ENCODE measurements at regions not wholly inside any gene's neighbourhood (a gene's known extent, or its start where the extent isn't known, plus 50 kb on each side); places are given as distances from the start of the nearest gene placed in this dataset.

DNA sequence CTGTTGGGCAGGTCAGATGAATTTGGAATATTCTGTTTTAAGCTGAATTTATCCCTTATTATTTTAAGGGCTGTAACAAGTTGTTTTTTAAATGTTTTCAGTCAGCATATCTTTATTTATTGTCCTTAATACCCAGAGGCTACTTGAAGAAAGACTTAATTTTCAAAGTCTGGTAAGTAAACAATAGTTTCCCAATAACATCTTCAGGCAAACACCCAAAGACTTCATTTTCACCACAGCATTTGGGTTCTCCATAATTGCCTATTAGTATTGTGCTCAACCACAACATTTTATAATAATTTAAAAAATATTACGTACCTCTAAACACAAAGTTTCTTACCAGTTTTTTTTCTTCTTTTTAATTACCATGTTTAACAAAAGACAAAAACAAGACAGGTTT is 60.0 kb upstream of the MKLN1 start:
- TF ChIP-seq, protein P1, sequence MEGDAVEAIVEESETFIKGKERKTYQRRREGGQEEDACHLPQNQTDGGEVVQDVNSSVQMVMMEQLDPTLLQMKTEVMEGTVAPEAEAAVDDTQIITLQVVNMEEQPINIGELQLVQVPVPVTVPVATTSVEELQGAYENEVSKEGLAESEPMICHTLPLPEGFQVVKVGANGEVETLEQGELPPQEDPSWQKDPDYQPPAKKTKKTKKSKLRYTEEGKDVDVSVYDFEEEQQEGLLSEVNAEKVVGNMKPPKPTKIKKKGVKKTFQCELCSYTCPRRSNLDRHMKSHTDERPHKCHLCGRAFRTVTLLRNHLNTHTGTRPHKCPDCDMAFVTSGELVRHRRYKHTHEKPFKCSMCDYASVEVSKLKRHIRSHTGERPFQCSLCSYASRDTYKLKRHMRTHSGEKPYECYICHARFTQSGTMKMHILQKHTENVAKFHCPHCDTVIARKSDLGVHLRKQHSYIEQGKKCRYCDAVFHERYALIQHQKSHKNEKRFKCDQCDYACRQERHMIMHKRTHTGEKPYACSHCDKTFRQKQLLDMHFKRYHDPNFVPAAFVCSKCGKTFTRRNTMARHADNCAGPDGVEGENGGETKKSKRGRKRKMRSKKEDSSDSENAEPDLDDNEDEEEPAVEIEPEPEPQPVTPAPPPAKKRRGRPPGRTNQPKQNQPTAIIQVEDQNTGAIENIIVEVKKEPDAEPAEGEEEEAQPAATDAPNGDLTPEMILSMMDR (IDR thresholded peaks at IDR 0.05; ENCODE audit: extremely low read depth, missing control alignments), result no peak
- DNase-seq (ENCODE audit: low spot score), result no peak

DNA sequence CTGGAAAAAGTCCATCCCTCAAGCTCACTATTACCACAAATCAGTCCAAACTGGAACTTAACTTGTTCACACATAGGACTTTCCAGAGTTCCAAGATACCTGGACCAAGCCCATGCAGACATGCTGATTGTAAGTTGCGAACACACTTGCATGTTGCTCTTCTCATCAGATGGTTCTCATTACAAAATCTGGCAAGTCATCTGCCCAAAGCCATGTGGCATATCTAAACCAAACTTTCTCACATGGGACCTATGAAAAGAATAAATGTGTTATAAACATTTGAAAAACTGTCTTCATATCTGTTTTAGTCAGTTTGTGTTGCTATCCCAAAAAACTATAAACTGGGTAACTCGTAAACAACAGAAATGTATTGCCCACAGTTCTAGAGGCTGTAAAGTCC is 58.8 kb upstream of the MKLN1 start:
- no peak for DNase-seq (ENCODE audit: low spot score)
- TF ChIP-seq, protein P1 (IDR thresholded peaks at IDR 0.05; ENCODE audit: extremely low read depth, missing control alignments), result no peak

DNA sequence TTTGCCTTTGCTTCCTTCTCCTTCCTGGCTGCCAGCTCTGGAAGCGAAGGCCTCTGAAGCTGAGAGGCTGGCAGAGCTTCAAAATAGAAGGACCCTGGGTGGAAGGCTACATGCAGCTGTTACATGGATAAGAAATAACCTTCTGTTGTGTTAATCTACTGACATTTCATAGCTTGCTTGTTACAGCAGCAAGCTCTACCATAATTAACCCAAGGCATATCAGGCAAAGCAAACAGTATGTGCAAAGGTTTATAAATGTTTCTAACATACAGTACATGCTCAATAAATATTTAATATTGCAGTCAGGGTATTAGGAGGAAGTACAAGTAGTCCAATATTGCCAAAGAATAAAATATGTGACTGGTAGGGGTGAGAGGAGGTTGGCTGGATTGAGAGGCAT is 55.6 kb upstream of the MKLN1 start:
- TF ChIP-seq, protein P1 (IDR thresholded peaks at IDR 0.05; ENCODE audit: extremely low read depth, missing control alignments), result no peak
- no peak for DNase-seq (ENCODE audit: low spot score)

DNA sequence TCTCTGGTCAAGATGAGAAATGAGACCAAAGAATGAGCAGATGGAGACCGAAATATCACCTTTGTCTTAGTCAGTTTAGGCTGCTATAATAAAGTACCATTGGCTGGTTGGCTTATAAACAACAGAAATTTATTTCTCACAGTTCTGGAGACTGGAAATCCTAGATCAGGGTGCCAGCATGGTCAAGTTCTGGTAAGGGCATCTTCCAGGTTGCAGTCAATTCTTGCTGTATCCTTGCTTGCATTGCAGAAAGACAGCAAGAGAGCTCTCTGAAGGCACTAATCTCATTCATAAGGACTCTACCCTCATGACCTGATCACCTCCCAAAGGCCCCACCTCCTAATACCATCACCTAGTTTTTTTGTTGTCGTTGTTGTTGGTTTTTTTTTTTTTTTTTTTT is 52.7 kb upstream of the MKLN1 start:
- TF ChIP-seq, protein P1 (IDR thresholded peaks at IDR 0.05; ENCODE audit: extremely low read depth, missing control alignments), result no peak
- DNase-seq (ENCODE audit: low spot score), result no peak

DNA sequence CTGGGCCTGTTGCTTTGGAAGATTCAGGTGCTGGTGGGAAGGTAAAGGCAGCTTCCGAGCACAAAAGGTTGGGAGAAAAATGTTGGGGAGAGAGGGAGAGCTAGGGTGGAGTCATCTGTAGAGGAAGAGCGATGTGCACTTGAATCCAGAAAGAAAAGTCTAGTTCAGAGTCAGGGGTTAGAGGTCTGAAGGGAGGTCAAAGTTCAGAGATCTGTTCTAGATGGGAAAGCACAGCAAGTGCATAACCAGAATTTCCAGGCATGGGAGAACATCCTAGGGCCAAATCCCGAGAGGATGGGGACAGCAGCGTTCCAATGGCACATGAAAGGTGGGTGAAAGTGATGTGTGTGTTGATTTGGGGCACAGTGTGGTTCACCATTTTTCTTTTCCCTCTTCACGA is 51.5 kb upstream of the MKLN1 start:
- TF ChIP-seq, protein P1 (IDR thresholded peaks at IDR 0.05; ENCODE audit: extremely low read depth, missing control alignments), result no peak
- no peak for DNase-seq (ENCODE audit: low spot score)

DNA sequence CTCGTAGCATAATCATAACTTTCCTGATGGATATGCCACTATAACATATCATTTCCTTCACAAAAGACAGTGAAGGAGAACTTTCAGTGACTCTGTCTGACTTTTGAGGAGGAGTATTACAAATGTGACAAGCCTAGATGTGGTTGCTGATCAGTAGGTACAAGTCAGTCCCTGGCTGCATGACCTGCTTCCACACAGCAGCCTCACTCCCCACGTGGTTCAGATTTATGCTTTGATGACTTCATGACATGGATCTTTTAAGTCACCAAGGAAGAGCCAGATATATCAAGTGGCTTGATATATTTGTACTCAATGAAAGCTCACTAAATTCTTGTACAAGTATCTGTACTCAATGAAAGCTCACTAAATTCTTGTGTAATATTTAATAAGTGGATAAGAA is 50.9 kb upstream of the MKLN1 start:
- no peak for DNase-seq (ENCODE audit: low spot score)
- TF ChIP-seq, protein P1 (IDR thresholded peaks at IDR 0.05; ENCODE audit: extremely low read depth, missing control alignments), result no peak

All from GM20000 (cell line).